K562 (cell line): ENCODE measurements at regions not wholly inside any gene's neighbourhood (a gene's known extent, or its start where the extent isn't known, plus 50 kb on each side); places are given as distances from the start of the nearest gene placed in this dataset.

Experiments used
- ATAC-seq: fragments of 200-7000 bp; cut with Tn5 transposase; 3 replicates; pipeline ENCODE4 v1.9.1; 2020; ENCODE audit warnings: moderate library complexity
- BruUV-seq: library from RNA; stranded (reverse); fragments of 400-500 nt; replicated peaks from 2 replicates; lab custom pipeline; 2021; lab: Mats Ljungman, UMichigan
- CTCF ChIA-PET: fragments of 300-600 bp; formaldehyde crosslinking; extraction: SDS; loops from one replicate; lab custom pipeline; 2021; ENCODE audit warnings: low intra/inter-chr PET ratio; lab: Yijun Ruan, JAX
- POLR2A ChIA-PET: fragments of 300-600, 350-650 bp; sonication (Branson Sonifier 250); formaldehyde crosslinking; extraction: SDS; loops from one replicate; lab custom pipeline; 2021; ENCODE audit warnings: antibody characterized with exemption, inconsistent platforms; lab: Yijun Ruan, JAX
- DNase-seq, 4 experiments: peaks; one replicate each; pipeline versions ENCODE4 v3.0.0 to v3.0.0-alpha.2; 2011 to 2018; ENCODE audit warnings: low spot score in 3 of 4, mixed read lengths in 3 of 4; ENCODE audit errors: extremely low read depth in 1 of 4
- FAIRE-seq: peaks from 2 replicates; lab custom pipeline; 2011; peaks lifted over from hg19 to GRCh38; lab: Jason Lieb, UNC
- H2AFZ ChIP-seq: 2 replicates; pipeline ENCODE4 v1.6.0; 2011; ENCODE audit warnings: low read depth, low read length, control low read depth, inconsistent platforms
- H3K27ac ChIP-seq: fragments of 200-600 bp; 3 replicates; pipeline ENCODE4 v1.8.0; 2011; ENCODE audit warnings: low read depth, mild to moderate bottlenecking, control low read depth, inconsistent platforms, low read length, moderate library complexity, mixed read lengths; ENCODE audit errors: extremely low read depth
- H3K27me3 ChIP-seq, 2 experiments: fragments of 300-600 bp in 1 of 2; 2 replicates in 1 of 2; 3 replicates in 1 of 2; pipeline versions ENCODE4 v1.6.0 to v1.8.0; 2011; ENCODE audit warnings: inconsistent platforms in 2 of 2, low read length in 2 of 2, mild to moderate bottlenecking in 1 of 2, mixed read lengths in 1 of 2, moderate library complexity in 1 of 2; ENCODE audit not compliant: control insufficient read depth in 2 of 2, insufficient read depth in 2 of 2
- H3K36me3 ChIP-seq: fragments of 300-600 bp; 3 replicates; pipeline ENCODE4 v1.8.0; 2011; ENCODE audit warnings: mild to moderate bottlenecking, low read length, inconsistent platforms; ENCODE audit not compliant: control insufficient read depth, insufficient read depth
- H3K4me1 ChIP-seq, 2 experiments: fragments of 200-600 bp in 1 of 2; replicated peaks in 1 of 2; 2 replicates in 1 of 2; 3 replicates in 1 of 2; pipeline versions ENCODE4 v1.5.1 to v1.8.0; 2011; ENCODE audit warnings: inconsistent platforms in 2 of 2, low read length in 2 of 2, mild to moderate bottlenecking in 1 of 2, mixed read lengths in 1 of 2, moderate library complexity in 1 of 2; ENCODE audit not compliant: control insufficient read depth in 2 of 2, insufficient read depth in 2 of 2
- H3K4me2 ChIP-seq: 2 replicates; pipeline ENCODE4 v1.6.1; 2011; ENCODE audit warnings: low read length, control low read depth, inconsistent platforms, mixed read lengths; ENCODE audit not compliant: insufficient read depth
- H3K4me3 ChIP-seq: fragments of 200-600 bp; sonication (generic), shearing (Covaris generic); 2 replicates; pipeline ENCODE4 v1.5.1; 2016; ENCODE audit warnings: control low read depth, inconsistent platforms
- H3K79me2 ChIP-seq: fragments of 200-600 bp; 3 replicates; pipeline ENCODE4 v1.8.0; 2011; ENCODE audit warnings: low read length, inconsistent platforms; ENCODE audit not compliant: control insufficient read depth, insufficient read depth
- H3K9ac ChIP-seq, 2 experiments: 2 replicates each; pipeline versions ENCODE4 v1.6.0 to v1.6.1; 2011; ENCODE audit warnings: low read depth in 2 of 2, low read length in 2 of 2, control low read depth in 1 of 2, inconsistent platforms in 1 of 2, mild to moderate bottlenecking in 1 of 2, mixed read lengths in 1 of 2; ENCODE audit not compliant: insufficient read depth in 1 of 2
- H3K9me1 ChIP-seq: one replicate; pipeline ENCODE4 v1.6.0; 2011; ENCODE audit warnings: inconsistent platforms, mild to moderate bottlenecking, low read length, moderate library complexity; ENCODE audit not compliant: control insufficient read depth, insufficient read depth
- H3K9me3 ChIP-seq: replicated peaks from 2 replicates; pipeline ENCODE4 v1.5.1; 2011; ENCODE audit warnings: low read depth, low read length, inconsistent platforms; ENCODE audit not compliant: control insufficient read depth, insufficient read depth
- H4K20me1 ChIP-seq: replicated peaks from 2 replicates; pipeline ENCODE4 v1.6.1; 2011; ENCODE audit warnings: low read length, inconsistent platforms, mixed read lengths; ENCODE audit not compliant: control insufficient read depth, insufficient read depth
- CREM ChIP-seq: IDR thresholded peaks from 2 replicates; pipeline ENCODE4 v1.6.1; 2014; ENCODE audit warnings: antibody characterized with exemption, low read depth
- E2F4 ChIP-seq: sonication (generic); formaldehyde crosslinking; IDR thresholded peaks from 2 replicates; pipeline ENCODE4 v1.8.0; 2022; ENCODE audit warnings: mild to moderate bottlenecking, low read depth, missing genetic modification reagents
- E2F6 ChIP-seq, 2 experiments: IDR thresholded peaks; 2 replicates each; pipeline ENCODE4 v1.6.1; 2011; ENCODE audit warnings: borderline replicate concordance in 1 of 2, control low read depth in 1 of 2, low read depth in 1 of 2, low read length in 1 of 2, mild to moderate bottlenecking in 1 of 2, mixed read lengths in 1 of 2, moderate library complexity in 1 of 2; ENCODE audit not compliant: insufficient read depth in 1 of 2, insufficient read length in 1 of 2, poor library complexity in 1 of 2, severe bottlenecking in 1 of 2; ENCODE audit errors: extremely low read depth in 1 of 2
- ESRRB ChIP-seq: fragments of 250-450 bp; sonication (Bioruptor Pico); IDR thresholded peaks from 2 replicates; pipeline ENCODE4 v1.5.0; 2020; ENCODE audit warnings: mild to moderate bottlenecking, moderate library complexity, borderline replicate concordance
- KLF6 ChIP-seq: fragments of 250-450 bp; sonication (Bioruptor Pico); IDR thresholded peaks from 2 replicates; pipeline ENCODE4 v1.4.0; 2020; ENCODE audit warnings: mild to moderate bottlenecking, moderate library complexity, borderline replicate concordance
- MAFF ChIP-seq: IDR thresholded peaks from 2 replicates; pipeline ENCODE4 v1.6.1; 2012; ENCODE audit warnings: low read length, improper control_type of control experiment
- MCM2 ChIP-seq: fragments of 450-650 bp; IDR thresholded peaks from 2 replicates; pipeline ENCODE4 v1.6.1; 2017; ENCODE audit warnings: low read depth, mild to moderate bottlenecking
- SPI1 ChIP-seq: IDR thresholded peaks from 2 replicates; pipeline ENCODE4 v1.6.1; 2011; ENCODE audit warnings: low read depth, low read length, control low read depth, borderline replicate concordance
- XRCC3 ChIP-seq: fragments of 450-650 bp; IDR thresholded peaks from 2 replicates; pipeline ENCODE4 v1.6.1; 2017; ENCODE audit warnings: mild to moderate bottlenecking, moderate library complexity
- ZC3H8 ChIP-seq: fragments of 450-650 bp; IDR thresholded peaks from 2 replicates; pipeline ENCODE4 v1.6.1; 2017
- ZFP91 ChIP-seq: sonication (generic); formaldehyde crosslinking; IDR thresholded peaks from 2 replicates; pipeline ENCODE4 v1.8.0; 2022; ENCODE audit warnings: mild to moderate bottlenecking, missing genetic modification reagents
- ZNF41 ChIP-seq: fragments of 250-450 bp; sonication (Bioruptor Pico); conservative IDR thresholded peaks from 2 replicates; pipeline ENCODE4 v1.4.0; 2020; ENCODE audit warnings: mild to moderate bottlenecking
- ZNF583 ChIP-seq: fragments of 250-450 bp; sonication (Bioruptor Pico); IDR thresholded peaks from 2 replicates; pipeline ENCODE4 v1.4.0; 2020
- ZNF668 ChIP-seq: fragments of 250-450 bp; sonication (Bioruptor Pico); IDR thresholded peaks from 2 replicates; pipeline ENCODE4 v1.8.0; 2022; ENCODE audit warnings: mild to moderate bottlenecking, inconsistent platforms
- WGBS: fragments of 100-300 bp; shearing (Covaris generic); methylation state at CpG from one replicate; pipeline ENCODE4 v1.1.6; 2016; ENCODE audit warnings: low coverage, mixed read lengths; ENCODE audit not compliant: insufficient coverage; ENCODE audit errors: missing lambda C conversion rate; 5-methylcytosine and 5-hydroxymethylcytosine counted together
- in situ Hi-C: fragments of 300-500 bp; cut with MboI; formaldehyde crosslinking; loops from 4 replicates; pipeline ENCODE4 v1.15.0; 2018; ENCODE audit warnings: inconsistent platforms, mixed read lengths
- intact Hi-C: fragments of 100-400 bp; cut with micrococcal nuclease; formaldehyde crosslinking; loops from 2 replicates; pipeline ENCODE4 v1.14.2; 2022

DNA sequence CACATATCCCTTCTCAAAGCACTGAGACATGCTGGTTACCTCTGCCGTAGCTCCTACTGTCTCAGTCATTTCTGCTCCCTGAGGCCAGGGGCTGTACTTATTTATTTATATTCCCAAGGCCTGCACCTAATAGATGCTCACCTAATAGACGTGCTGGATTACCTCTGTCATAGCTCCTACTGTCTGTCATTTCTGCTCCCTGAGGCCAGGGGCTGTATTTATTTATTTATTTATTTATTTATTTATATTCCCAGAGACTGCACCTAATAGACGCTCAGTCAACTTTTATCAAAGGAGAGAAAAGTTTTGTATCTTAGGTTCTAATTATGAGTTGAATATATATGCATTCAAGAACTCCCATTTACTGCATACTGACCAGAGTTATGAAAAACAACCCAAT lies 414.0 kb upstream of the TRIB2 start:
- H3K4me2 ChIP-seq: no peak overlapping the region
- TF ChIP-seq ZNF41: no peak
- TF ChIP-seq ZNF668: no peak
- no peak for TF ChIP-seq KLF6 (CRISPR knock-in tag)
- no peak for TF ChIP-seq CREM
- TF ChIP-seq MAFF: no peak
- TF ChIP-seq MCM2: no peak
- TF ChIP-seq SPI1: no peak
- TF ChIP-seq ZNF583 (CRISPR knock-in tag): no peak
- no peak for TF ChIP-seq ZFP91 (CRISPR knock-in tag)
- no peak for TF ChIP-seq E2F6 (IDR thresholded peaks at IDR 0.05; ENCODE audit: borderline replicate concordance in 1 of 2, extremely low read depth in 1 of 2, insufficient read depth in 1 of 2, insufficient read length in 1 of 2, low read depth in 1 of 2, low read length in 1 of 2, poor library complexity in 1 of 2, severe bottlenecking in 1 of 2)
- TF ChIP-seq ESRRB (CRISPR knock-in tag): no peak
- no peak for TF ChIP-seq ZC3H8
- TF ChIP-seq XRCC3: no peak
- TF ChIP-seq E2F4 (CRISPR knock-in tag): no peak
- TF ChIP-seq, all 486 proteins: peak for 0
- Histone ChIP-seq H3K27me3 (no peaks in the 10 kb centered on the region), H3K4me1 (peaks cover 0 to 14% of the 10 kb centered on the region in 2 experiments; a peak in 4 of 5 replicates), H2AFZ (no peak overlapping the region), H3K9me3 (no peaks in the 10 kb centered on the region; the same call in 1 of the 2 replicates), H4K20me1 (no peaks in the 10 kb centered on the region), H3K4me3 (no peak overlapping the region), H3K79me2 (peaks cover 10% of the 10 kb centered on the region), H3K36me3 (peaks cover 10% of the 10 kb centered on the region; the same call in 2 of the 3 replicates), H3K9ac (no peak overlapping the region), H3K27ac (no peak overlapping the region), H3K9me1 (no peaks in the 10 kb centered on the region)
- ATAC-seq (no peak), FAIRE-seq (no peak), DNase-seq (no peak)
- WGBS: 93% methylated on average over 3 of the region's 3 CpGs
- ChIA-PET CTCF (no interaction called here), POLR2A (no interaction called here)
- in situ Hi-C loops: no loop called here
- intact Hi-C loops: no loop called here
- BruUV-seq: no TSS peak
